ENCODE measurements at regions not wholly inside any gene's neighbourhood (a gene's known extent, or its start where the extent isn't known, plus 50 kb on each side); places are given as distances from the start of the nearest gene placed in this dataset.

DNA sequence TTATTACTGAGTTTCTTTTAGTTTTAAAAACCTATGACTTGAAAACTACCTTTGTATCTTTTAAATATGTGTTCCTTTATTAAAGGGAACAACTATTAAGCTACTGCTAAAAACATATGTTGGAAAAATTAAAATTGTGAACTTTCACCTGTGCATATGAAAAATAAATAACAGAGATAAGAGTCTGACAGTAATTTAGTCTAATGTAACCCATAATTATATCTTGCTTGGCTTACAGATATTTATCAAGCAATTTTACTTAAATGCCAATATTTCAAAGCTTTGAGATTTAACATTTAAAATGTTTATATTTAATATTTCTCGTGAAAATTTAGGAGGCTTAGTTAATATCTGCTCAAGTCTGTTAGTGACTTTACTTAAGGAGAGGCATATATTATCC, 309.8 kb downstream of the CCER1 start:
- no peak for TF ChIP-seq TAF1 (IDR thresholded peaks at IDR 0.05; ENCODE audit: borderline replicate concordance, low read depth, low read length)
- no peak for TF ChIP-seq POLR2A (IDR thresholded peaks at IDR 0.05; ENCODE audit: low read depth, low read length)
